Astrocyte of the hippocampus (primary cell): ENCODE measurements at regions not wholly inside any gene's neighbourhood (a gene's known extent, or its start where the extent isn't known, plus 50 kb on each side); places are given as distances from the start of the nearest gene placed in this dataset.
"Not testable (repeated sequence)": the region's sequence is repeated elsewhere in the genome, so short reads cannot be mapped to it uniquely, and the experiment has no call there.

Experiments used
- DNase-seq: peaks from one replicate; pipeline ENCODE4 v3.0.0; 2011; ENCODE audit warnings: low read depth, low spot score

DNA sequence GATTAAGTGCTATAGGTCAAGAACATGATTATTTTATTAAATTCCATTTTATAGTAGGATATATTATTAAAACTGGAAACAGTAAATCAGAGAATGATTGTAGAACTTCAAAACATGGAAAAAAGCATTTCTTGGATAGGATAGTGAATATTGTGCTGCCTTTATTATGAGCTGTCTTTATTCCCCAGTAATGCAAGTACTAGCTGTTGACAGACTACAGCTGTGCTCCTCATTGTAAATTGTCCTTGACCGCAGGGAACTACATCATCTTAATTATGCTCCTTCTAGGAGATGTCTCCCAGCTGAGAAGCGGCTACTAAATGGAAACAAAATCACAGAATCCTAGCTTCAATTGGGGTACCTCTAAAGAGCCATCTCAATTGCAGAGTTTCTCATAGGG, 1457.2 kb upstream of the PCDH7 start:
- DNase-seq = no peak

DNA sequence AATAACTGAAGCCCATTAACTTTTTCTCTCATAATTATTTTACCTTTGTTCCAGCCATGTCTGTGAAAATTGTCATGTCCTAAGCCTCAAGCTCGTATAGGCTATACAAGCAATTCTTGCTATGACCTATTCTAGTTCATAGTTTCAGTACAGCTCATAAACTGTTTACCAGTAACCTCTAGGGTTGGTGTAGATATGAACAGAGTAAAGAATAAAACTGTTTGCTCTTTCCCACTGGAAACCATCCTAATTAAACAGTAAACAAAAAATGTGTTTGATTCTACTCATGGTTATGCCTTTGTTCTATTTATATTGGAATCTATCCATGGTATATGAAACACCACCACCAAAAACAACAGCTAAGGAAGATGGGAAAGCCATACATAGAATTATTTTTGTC, 1444.0 kb upstream of the PCDH7 start:
- no peak for DNase-seq

DNA sequence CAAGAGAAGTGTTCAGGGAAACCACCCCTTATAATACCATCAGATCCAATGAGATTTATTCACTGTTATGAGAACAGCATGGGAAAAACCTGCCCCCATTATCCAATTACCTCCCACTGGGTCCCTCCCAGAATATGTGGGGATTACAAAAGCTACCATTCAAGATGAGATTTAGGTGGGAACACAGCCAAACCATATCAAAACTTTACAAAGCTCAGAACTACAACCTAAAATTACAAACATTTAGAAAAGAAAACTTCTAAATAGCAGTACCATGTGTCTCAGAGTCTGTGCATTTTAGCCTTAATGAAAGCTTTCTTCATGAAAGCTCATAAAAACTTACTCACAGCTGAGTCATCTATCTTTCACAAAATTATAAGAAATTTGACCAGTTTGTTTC, 1442.8 kb upstream of the PCDH7 start:
- peak; percentile 7 for DNase-seq

DNA sequence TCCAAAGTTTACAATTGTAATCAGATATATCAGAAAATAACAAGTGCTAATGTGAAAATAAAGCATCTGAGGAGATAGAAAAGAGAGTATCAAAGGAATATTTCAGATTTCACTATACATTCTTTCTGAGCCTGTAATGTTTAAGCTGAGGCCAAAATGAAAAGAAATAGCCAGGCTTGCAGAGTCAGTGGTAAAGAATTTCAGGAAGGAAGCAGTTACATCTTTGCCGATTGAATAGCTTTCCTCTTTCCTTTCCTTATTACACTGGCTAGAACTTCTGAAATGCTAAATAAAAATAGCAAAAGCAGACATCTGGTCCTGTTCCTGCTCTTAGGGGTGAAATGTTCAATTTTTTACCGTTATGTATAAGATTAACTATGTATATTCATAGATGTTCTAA, 1441.6 kb upstream of the PCDH7 start:
- DNase-seq = peak; percentile 28

DNA sequence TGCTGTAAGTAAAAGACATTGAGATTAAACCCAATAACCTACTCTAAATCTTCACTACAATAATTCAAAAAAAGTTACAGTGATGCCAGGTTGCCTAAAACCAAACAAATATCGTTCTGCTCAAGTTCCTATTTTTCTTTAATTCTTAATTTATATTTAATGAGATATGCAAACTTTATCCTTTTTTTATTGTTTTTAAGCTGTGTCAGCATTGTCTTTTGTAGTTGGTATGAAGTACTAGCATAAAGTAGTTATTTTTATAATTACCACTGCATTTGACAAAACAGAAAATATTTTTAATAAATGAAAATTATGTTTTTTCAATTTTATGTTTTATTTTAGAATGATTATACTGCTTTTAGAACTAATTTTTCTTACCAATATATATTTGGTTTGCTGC, 1431.1 kb upstream of the PCDH7 start:
- DNase-seq = no peak

GRCh38 chr4:29295280-29295679, 1424.9 kb upstream of the PCDH7 start:
- no peak for DNase-seq

GRCh38 chr4:29304595-29304994, 1415.6 kb upstream of the PCDH7 start:
- DNase-seq = no peak

DNA sequence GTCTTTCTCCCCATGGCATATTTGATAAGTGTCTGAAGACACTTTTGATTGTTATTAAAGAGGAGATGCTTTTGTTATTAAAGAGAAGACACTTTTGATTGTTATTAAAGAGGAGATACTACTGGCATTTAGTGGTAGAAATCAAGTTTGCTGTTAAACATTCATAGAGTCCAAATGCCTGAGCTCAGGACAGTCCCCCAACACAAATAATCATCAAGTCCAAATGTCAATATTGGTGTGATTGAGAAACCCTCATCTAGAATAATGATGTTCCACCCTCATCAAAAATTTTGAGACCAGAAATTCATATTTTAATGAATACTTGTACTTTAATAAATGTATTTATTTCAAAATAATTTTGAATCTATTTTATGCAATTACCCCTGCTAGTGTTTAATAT, 1412.9 kb upstream of the PCDH7 start:
- DNase-seq = no peak

GRCh38 chr4:29307755-29308154, 1412.4 kb upstream of the PCDH7 start:
- no peak for DNase-seq

DNA sequence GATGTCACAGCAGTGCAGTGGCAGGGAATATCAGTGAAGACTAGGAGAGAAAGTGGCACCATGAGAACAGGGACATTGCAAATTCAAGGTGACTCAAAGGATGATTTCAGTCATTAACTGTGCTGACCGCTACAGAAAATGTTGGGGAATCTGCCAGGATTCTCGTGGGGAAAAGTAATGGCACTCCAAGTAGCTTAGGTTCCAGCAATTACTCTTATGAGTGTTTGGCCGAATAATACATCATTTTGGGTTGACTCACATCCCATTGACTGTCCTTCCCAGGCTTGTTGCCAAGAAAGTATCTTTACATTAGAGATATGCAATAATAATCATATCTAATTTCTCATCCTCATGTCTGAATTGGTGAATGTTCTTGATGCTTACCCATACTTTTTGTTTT, 1411.1 kb upstream of the PCDH7 start:
- peak; percentile 7 for DNase-seq

DNA sequence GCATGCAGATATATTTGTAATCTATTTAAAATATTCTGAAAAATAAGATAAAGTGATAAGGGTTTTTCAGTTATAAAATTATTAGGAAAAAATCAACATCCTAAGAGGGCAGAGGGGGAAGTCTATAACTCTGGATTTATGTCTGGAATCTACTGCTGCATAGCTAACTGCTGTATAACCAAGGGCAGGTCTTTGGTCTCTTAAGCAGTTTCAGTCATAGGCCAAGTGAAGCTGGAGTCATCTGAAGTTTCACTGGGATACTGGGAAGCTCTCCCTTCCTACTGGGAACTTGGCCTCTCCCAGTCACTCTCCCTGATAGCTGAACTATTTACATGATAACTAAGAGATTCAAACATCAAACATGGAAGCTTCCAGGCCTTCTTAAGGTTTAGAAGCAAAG, 1409.9 kb upstream of the PCDH7 start:
- DNase-seq = no peak

DNA sequence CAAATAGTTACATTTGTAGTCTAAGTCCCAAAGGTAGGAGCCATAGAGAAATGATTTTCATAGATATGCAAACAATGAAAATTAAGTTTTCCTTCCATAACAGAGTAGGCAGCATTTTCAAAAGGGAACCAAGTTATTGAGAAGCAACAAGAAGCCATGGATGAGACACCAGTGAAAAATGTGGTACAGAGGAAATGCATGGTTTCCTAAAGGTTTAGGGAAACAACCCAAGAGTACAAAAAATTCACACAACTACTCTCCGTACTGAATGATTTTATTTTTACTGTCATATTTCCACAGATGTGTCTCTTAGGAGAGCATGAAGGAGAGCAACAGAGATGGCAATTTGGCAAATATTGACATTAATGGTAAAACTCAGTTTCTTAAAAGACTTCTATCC, 1408.9 kb upstream of the PCDH7 start:
- DNase-seq = no peak

GRCh38 chr4:29319663-29320340, 1400.4 kb upstream of the PCDH7 start:
- no peak for DNase-seq

DNA sequence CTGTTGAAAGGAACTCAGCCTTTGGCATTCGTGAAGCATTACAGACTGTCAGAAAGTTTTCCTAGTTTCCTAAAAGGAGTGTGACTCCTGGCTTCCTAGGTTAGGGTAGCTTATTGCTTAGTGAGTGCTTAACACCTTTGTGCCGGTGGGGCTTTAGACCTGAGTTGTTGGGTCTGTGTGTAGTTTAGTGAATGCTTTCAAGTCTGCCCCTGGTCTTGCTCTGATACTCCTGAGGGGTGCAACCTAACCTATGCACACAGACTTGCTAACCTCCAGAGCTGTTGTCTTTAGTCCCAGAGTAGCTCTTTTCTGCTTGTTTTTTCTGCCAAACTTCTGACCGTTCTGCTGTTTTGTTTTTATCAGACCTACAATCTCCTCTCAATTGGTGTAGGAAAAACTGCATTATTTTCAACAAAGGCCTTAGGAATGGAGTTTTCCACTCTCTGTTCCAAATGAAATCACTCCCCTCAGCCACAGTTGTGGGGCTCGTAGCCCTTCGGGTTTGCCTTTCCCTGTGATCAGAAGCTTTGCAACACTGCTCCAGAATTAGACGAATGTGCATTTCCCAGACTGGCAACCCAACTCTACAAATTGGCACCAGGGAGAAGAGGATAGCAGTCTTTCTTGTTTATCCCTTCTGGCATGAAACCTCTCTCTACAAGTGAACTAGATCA, 1399.1 kb upstream of the PCDH7 start:
- DNase-seq = no peak

DNA sequence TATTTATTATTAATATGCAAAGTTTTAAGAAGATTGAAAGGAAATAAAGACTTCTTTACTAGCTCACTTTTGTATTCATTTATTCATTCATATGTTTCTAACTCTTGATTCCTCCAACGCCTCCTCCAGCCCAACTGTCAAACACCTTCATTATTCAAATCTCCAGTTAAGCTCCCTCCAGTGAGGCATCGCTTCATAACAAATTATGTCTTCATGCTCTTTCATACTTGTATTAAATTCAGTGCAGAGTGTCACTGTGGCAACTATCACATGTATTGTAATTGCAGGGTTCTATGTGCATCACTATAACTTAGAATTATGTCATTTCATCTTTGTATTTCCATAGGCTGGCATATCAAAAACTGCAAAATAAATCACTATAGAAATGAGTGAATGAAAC, 1394.2 kb upstream of the PCDH7 start:
- DNase-seq = no peak

DNA sequence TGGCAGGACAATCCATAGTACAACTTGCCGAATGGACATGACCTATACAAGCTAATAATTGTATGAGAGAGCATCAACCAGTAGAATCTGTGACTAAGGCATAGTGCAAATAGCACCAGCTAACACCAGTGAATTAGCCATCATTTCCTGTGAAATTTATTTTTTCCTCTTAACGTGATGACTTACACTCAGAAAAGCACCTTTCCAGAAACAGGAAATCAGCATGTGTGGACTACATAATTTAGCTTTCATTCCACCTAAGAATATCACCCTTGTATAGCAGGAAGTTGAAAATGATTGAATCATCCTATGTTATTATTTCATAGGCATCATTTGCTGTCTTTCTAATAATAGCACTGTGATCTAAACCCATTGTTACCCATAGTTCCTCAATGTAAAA, 1393.4 kb upstream of the PCDH7 start:
- no peak for DNase-seq

DNA sequence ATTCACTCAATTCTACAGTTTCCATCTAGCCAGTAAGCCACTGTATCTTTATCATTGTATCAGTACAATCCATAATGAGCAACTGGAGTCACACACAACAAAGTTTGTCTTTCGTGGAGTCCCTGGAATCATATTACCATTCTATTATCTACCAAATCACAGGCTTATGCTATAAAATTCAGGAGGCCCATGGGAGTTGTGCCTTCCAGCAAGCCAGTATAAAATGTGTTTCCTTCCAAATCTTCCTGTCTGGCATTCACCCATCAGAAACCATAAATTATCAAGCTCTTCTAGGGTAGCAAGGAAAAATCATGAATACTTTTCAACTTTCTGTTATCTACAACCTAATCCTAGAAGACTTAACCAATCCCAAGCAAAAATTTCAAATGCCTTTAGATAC, 1383.3 kb upstream of the PCDH7 start:
- DNase-seq = no peak

DNA sequence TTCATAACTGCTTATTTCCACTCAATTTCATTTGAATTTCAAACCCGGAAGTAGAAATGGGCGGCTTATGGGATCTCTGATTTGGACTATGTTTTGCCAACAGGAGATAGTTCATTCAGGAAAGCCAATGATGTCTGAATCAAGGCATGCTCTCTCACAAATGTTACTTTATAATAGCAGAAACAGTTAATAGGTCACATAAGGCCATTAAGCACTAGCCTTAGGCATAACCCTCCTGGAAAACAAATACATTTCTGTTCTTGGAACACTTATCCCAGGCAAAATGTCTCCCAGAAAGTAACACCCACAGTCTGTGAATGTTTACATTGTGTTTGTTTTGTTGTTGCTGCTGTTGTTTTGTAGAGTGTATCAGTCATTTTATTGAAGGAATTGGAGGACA, 1347.2 kb upstream of the PCDH7 start:
- DNase-seq = no peak

DNA sequence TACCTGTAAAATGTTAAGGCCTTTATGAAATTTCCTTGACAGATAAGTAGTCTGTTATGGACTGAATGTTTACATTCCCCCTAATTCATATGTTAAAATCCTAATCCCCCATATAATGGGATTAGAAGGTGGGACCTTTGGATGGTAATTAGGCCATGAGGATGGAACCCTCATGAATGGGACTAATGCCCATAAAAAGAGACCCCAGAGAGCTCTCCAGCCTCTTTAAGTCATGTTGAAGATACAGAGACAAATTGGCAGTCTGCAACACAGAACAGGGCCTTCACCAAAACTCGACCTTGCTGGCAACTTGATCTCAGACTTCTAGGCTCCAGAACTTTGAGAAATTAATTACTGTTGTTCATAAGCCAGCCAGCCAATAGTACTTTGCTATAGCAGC, 1344.5 kb upstream of the PCDH7 start:
- DNase-seq = no peak

GRCh38 chr4:29378237-29378636, 1341.9 kb upstream of the PCDH7 start:
- not testable (repeated sequence) for DNase-seq

GRCh38 chr4:29390921-29391320, 1329.2 kb upstream of the PCDH7 start:
- DNase-seq = no peak

GRCh38 chr4:29405116-29405515, 1315.1 kb upstream of the PCDH7 start:
- no peak for DNase-seq

DNA sequence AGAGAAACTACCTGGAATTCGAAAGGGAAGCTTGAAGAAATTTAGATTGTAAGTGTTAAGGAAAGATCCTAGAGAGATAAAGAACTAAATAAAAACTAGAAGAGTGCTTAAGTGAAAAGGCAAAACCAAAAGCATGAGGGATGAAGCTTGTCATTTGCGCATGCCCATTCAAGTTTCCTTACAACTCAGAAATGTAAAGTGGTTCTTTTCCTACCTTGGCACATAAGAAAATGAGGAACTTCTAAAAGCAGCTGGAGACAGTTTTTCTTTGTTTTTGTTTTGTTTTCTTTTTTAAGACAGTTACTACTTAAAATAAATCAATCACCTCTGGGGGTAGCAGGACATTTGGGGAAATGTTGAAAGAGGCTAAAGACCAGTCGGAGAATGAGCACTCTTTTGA, 1304.4 kb upstream of the PCDH7 start:
- no peak for DNase-seq
